ENCODE measurements at regions not wholly inside any gene's neighbourhood (a gene's known extent, or its start where the extent isn't known, plus 50 kb on each side); places are given as distances from the start of the nearest gene placed in this dataset.
"Not testable (repeated sequence)": the region's sequence is repeated elsewhere in the genome, so short reads cannot be mapped to it uniquely, and the experiment has no call there.

DNA sequence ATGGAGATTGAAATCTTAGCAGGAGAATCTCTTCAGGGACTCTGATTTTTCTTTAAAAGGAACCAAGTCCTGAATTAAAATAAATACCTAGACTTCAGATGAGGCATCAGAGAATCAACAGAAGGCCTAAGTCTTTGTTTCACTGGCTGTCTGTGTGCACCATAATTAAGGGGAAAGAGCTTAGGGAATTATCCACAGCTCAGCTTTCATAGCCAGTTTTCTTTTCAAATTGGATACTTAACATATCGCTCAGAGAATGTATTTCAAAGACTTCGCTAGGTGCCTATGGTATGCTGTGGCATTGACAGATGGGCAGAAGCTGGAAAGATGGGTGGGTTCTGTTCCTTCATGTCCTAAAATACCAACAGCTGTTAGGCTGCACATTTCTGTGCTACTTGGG lies 325.8 kb downstream of the TMEM38B start:
- H3K36me3 Mint-ChIP-seq (ENCODE audit: insufficient read depth, unreplicated experiment) = no peaks in the 10 kb centered on the region
- BruUV-seq (replicated peaks) = no TSS peak
- intact Hi-C loops (cut with micrococcal nuclease; ENCODE audit: unreplicated experiment) = no loop called here
- H3K9me3 Mint-ChIP-seq (ENCODE audit: low read depth, unreplicated experiment) = no peaks in the 10 kb centered on the region
- no peaks in the 10 kb centered on the region for H3K27me3 Mint-ChIP-seq (ENCODE audit: unreplicated experiment)
- TF ChIP-seq, protein P1, sequence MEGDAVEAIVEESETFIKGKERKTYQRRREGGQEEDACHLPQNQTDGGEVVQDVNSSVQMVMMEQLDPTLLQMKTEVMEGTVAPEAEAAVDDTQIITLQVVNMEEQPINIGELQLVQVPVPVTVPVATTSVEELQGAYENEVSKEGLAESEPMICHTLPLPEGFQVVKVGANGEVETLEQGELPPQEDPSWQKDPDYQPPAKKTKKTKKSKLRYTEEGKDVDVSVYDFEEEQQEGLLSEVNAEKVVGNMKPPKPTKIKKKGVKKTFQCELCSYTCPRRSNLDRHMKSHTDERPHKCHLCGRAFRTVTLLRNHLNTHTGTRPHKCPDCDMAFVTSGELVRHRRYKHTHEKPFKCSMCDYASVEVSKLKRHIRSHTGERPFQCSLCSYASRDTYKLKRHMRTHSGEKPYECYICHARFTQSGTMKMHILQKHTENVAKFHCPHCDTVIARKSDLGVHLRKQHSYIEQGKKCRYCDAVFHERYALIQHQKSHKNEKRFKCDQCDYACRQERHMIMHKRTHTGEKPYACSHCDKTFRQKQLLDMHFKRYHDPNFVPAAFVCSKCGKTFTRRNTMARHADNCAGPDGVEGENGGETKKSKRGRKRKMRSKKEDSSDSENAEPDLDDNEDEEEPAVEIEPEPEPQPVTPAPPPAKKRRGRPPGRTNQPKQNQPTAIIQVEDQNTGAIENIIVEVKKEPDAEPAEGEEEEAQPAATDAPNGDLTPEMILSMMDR (IDR thresholded peaks at IDR 0.05; ENCODE audit: unreplicated experiment) = no peak
- DNase-seq = no peak
- H3K4me3 Mint-ChIP-seq (ENCODE audit: low read depth, unreplicated experiment) = no peak overlapping the region
- CTCF ChIA-PET = no interaction called here
- no peaks in the 10 kb centered on the region for H3K4me1 Mint-ChIP-seq (ENCODE audit: low read depth, unreplicated experiment)
- no peak overlapping the region for H3K27ac Mint-ChIP-seq (ENCODE audit: unreplicated experiment)

DNA sequence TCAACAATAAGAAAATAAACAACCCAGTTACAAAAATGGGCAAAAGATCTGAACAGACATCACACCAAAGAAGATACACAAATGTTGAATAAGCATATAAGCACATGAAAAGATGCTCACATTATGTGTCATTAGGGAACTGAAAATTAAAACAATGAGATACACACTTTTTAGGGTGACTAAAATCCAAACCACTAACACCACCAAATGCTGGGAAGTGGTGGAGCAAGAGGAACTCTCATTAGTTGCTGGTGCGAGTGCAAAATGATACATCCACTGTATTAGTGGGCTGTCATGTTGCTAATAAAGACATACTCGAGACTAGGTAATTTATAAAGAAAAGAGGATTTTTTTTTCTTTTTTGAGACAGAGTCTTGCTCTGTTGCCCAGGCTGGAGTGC lies 329.1 kb downstream of the TMEM38B start:
- TF ChIP-seq, protein P1 (IDR thresholded peaks at IDR 0.05; ENCODE audit: unreplicated experiment) = no peak
- no peaks in the 10 kb centered on the region for H3K27me3 Mint-ChIP-seq (ENCODE audit: unreplicated experiment)
- intact Hi-C loops (cut with micrococcal nuclease; ENCODE audit: unreplicated experiment) = no loop called here
- no TSS peak for BruUV-seq (replicated peaks)
- no peak overlapping the region for H3K27ac Mint-ChIP-seq (ENCODE audit: unreplicated experiment)
- H3K36me3 Mint-ChIP-seq (ENCODE audit: insufficient read depth, unreplicated experiment) = no peaks in the 10 kb centered on the region
- no peak overlapping the region for H3K4me3 Mint-ChIP-seq (ENCODE audit: low read depth, unreplicated experiment)
- CTCF ChIA-PET = no interaction called here
- no peak for DNase-seq
- no peaks in the 10 kb centered on the region for H3K9me3 Mint-ChIP-seq (ENCODE audit: low read depth, unreplicated experiment)
- H3K4me1 Mint-ChIP-seq (ENCODE audit: low read depth, unreplicated experiment) = no peaks in the 10 kb centered on the region

DNA sequence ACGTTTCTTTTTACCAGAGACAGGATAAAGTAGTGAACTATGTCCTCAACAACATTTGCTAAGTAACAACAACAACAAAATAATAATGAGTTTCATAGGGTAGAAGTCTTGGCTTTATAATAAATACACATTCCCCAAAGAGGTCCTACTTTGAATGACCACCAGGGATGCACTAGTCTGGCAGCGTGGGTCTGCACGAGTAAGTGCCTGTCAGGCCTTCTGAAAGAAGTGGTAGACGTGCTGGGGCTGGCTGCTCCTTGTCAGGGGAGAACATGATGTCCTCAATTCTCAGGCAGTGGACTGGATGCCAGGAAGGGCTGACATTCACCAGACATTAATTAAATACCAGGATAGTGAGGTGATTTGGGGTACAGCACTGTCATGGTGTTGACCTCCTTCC lies 331.1 kb downstream of the TMEM38B start:
- H3K36me3 Mint-ChIP-seq (ENCODE audit: insufficient read depth, unreplicated experiment) = no peaks in the 10 kb centered on the region
- H3K9me3 Mint-ChIP-seq (ENCODE audit: low read depth, unreplicated experiment) = no peaks in the 10 kb centered on the region
- DNase-seq = no peak
- intact Hi-C loops (cut with micrococcal nuclease; ENCODE audit: unreplicated experiment) = no loop called here
- CTCF ChIA-PET = no interaction called here
- peaks cover 4% of the 10 kb centered on the region for H3K4me1 Mint-ChIP-seq (ENCODE audit: low read depth, unreplicated experiment)
- H3K4me3 Mint-ChIP-seq (ENCODE audit: low read depth, unreplicated experiment) = no peak overlapping the region
- BruUV-seq (replicated peaks) = no TSS peak
- TF ChIP-seq, protein P1 (IDR thresholded peaks at IDR 0.05; ENCODE audit: unreplicated experiment) = no peak
- no peak overlapping the region for H3K27ac Mint-ChIP-seq (ENCODE audit: unreplicated experiment)
- no peaks in the 10 kb centered on the region for H3K27me3 Mint-ChIP-seq (ENCODE audit: unreplicated experiment)

DNA sequence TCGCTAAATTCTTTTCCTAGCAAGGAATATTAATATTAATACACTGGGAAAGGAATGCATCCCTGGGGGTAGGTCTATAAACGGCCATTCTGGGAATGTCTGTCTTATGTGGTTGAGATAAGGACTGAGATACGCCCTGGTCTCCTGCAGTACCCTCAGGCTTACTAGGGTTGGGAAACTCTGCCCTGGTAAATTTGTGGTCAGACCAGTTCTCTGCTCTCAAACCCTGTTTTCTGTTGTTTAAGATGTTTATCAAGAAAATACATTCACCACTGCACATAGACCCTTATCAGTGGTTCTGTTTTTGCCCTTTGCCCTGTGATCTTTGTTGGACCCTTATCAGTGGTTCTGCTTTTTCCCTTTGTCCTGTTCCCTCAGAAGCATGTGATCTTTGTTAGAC lies 335.8 kb downstream of the TMEM38B start:
- intact Hi-C loops (cut with micrococcal nuclease; ENCODE audit: unreplicated experiment); DNase-seq; H3K9me3 Mint-ChIP-seq (ENCODE audit: low read depth, unreplicated experiment); H3K4me1 Mint-ChIP-seq (ENCODE audit: low read depth, unreplicated experiment); H3K27ac Mint-ChIP-seq (ENCODE audit: unreplicated experiment); H3K4me3 Mint-ChIP-seq (ENCODE audit: low read depth, unreplicated experiment); BruUV-seq (replicated peaks); H3K36me3 Mint-ChIP-seq (ENCODE audit: insufficient read depth, unreplicated experiment); CTCF ChIA-PET; H3K27me3 Mint-ChIP-seq (ENCODE audit: unreplicated experiment): not testable (repeated sequence)

DNA sequence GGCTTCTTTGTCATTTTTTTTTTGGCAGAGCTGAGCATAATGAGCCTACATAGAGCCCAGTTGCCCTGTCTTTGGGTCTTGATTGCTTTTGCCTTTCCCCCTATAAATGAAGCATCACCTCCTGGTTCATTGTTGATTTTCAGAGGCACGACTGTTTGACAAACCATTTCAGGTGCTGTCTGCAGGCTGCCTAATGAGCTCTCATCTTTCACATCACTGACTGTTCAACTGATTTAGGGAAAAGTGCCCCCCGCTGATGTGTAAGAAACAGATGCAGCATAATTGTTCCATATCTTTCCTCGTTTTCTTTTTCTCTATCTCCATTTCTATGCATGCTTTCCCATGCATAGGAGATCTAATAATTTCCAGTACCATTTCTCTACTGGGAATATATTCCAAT lies 338.6 kb downstream of the TMEM38B start:
- H3K9me3 Mint-ChIP-seq (ENCODE audit: low read depth, unreplicated experiment) = no peaks in the 10 kb centered on the region
- no TSS peak for BruUV-seq (replicated peaks)
- no peak overlapping the region for H3K4me3 Mint-ChIP-seq (ENCODE audit: low read depth, unreplicated experiment)
- H3K36me3 Mint-ChIP-seq (ENCODE audit: insufficient read depth, unreplicated experiment) = no peaks in the 10 kb centered on the region
- no peak overlapping the region for H3K27ac Mint-ChIP-seq (ENCODE audit: unreplicated experiment)
- H3K27me3 Mint-ChIP-seq (ENCODE audit: unreplicated experiment) = no peaks in the 10 kb centered on the region
- CTCF ChIA-PET = no interaction called here
- H3K4me1 Mint-ChIP-seq (ENCODE audit: low read depth, unreplicated experiment) = peaks cover 8% of the 10 kb centered on the region
- intact Hi-C loops (cut with micrococcal nuclease; ENCODE audit: unreplicated experiment) = no loop called here
- TF ChIP-seq, protein P1 (IDR thresholded peaks at IDR 0.05; ENCODE audit: unreplicated experiment) = no peak
- no peak for DNase-seq
